Right forelimb (tissue), 1 donor: ENCODE measurements at regions not wholly inside any gene's neighbourhood (a gene's known extent, or its start where the extent isn't known, plus 50 kb on each side); places are given as distances from the start of the nearest gene placed in this dataset.
A peak's percentile ranks its signal among the peaks of the same experiment; 100 is the strongest.
"Not testable (repeated sequence)": the region's sequence is repeated elsewhere in the genome, so short reads cannot be mapped to it uniquely, and the experiment has no call there.

Source experiments
- DNase-seq: peaks from one replicate; pipeline ENCODE4 v3.0.0-alpha.2; 2018

DNA sequence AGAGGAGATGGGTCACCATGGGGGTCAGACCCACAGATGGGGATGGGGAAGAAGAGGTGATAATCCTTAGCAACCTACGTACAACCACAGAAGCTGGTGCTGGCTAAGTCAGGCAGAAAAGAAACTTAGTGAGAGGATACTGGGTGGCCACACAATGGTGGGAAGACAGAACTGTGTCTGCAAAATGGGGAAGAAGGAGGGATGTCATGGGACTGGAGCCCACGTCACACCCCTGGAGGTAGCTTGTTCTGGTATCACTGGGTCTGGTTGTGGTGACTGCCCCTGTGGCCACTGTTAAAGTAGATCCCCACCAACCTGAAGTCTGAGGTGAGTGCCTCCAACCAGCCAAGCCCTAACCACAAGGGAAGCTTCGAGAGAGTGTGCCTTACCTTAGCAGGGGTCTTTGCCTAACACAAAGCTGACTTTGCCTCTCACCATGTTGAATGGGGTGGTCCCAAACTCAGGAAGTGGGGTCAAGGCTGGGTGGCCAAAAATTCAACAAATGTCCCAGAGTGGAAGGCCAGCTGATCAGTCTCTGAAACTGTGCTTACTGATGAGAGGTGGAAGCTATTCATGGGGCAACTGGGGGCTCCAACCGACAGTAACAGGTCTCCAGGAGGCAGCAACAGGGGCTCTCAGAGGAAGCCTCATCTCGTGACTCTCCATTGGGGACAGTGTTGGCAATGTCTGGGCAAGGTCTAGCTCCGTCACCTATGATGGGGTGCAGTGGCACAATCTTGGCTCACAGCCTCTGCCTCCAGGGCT lies 64.8 kb upstream of the SLC1A4 start:
- no peak for DNase-seq

DNA sequence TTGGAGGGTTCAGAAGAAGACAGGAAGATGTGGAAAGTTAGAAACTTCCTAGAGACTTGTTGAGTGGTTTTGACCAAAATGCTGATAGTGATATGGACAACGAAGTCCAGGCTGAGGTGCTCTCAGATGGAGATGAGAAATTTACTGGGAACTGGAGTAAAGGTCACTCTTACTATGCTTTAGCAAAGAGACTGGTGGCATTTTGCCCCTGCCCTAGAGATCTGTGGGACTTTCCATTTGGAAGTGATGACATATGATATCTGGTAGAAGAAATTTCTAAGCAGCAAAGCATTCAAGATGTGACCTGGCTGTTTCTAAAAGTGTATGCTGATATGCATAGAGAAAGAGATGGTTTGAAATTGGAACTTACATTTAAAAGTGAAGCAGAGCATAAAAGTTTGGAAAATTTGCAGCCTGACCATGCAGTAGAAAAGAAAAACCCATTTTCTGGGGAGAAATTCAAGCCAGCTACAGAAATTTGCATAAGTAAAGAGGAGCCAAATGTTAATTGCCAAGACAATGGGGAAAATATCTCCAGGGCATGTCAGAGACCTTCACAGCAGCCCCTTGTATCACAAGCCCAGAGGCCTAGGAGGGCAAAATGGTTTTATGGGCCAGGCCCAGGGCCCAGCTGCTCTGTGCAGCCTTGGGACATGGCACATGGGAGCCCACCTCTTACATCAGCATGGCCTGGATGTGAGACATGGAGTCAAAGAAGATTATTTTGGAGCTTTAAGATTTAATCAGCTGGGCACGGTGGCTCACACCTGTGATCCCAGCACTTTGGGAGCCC lies 63.1 kb upstream of the SLC1A4 start:
- not testable (repeated sequence) for DNase-seq

GRCh38 chr2:64928813-64929212 lies 60.4 kb upstream of the SLC1A4 start:
- DNase-seq: no peak

GRCh38 chr2:64929333-64929732 lies 59.9 kb upstream of the SLC1A4 start:
- no peak for DNase-seq

GRCh38 chr2:64930258-64930671 lies 58.9 kb upstream of the SLC1A4 start:
- DNase-seq: no peak

DNA sequence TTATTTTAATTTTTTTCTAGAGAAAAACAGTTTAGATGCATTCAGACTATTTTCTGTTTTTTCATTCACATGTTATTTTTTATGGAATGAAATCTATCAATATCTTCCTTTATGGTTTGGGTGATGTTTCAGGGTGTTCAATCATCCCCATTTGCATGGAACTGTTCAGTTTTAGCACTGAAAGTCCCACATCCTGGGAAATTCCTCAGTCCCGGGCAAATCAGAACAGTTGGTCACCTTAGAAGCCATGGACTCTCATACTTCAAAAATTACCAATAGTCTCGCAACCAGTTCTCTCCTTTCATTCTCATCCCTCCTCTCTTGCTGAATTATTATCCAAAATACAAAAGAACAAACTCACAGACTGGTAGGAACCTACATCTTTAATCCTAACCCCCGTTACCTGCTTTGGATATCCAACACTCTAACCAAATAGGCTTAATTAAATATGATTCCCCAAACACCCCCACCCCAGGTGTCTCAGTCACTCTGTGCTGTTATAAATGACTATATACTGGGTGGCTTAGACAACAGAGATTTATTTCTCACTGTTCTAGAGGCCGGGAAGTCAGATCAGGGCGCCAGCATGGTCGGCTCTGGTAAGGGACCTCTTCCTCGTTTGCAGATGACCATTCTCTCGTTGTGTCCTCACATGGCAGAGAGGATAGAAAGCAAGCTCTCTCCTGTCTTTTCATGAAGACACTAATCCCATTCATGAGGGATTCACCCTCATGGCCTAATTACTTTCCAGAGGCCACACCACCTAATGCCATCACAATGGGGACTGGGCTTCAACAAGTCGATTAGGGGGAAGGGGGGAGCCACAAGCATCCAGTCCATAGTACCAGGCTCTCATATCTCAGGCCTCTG lies 57.7 kb upstream of the SLC1A4 start:
- no peak for DNase-seq

DNA sequence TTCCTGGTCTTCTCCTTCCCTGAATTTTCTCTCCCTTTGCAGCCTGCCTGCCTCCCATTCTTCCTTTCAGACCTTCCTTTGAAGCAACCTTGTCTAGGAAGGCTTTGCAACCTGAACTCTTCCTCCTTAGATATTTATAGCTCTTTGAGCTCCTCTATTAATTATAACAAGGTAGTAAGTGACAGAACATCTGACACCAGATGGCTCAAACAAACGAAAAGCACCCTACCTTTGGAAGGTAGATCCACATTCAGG lies 57.2 kb upstream of the SLC1A4 start:
- DNase-seq: no peak

DNA sequence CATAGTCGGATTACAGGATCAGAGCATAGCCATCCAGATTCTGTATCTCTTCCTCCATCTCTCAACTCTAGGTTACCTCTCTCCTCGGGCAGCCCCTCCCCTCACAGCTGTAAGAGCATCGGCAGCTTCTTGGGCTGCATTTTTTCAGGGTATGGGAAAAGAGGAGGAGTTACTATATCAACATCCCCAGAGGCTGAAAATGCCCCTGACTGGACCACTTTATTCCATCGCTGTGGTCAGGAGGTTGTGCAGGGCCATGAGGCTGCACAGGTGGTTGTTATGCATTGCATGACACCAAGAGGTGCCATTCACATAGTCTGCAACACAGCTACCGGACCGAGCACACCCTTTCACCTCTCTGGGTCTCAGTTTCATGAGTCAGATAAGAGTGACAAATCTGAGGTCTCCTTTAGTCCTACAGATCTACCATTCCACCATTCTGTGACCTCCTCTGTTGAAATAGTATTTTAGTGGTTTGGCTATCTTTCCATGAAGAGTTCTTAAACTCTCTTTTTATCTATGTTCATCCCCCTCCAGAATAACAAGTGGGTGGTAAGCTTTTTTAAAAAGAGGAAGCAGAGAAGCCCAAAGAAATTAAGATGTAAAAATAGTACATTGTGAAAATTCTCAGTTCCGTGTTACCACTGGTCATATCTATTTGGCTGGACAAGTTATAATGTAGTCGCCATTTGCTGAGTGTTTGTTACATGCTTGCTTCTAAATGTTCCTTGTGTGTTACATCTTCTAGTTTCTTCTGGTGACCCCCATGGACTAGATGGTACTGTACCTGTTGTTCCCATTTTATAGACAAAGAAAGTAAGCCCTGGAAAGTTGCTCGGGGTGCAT lies 56.6 kb upstream of the SLC1A4 start:
- DNase-seq: no peak

GRCh38 chr2:64934530-64934929 lies 54.7 kb upstream of the SLC1A4 start:
- DNase-seq: no peak

GRCh38 chr2:64936809-64937208 lies 52.4 kb upstream of the SLC1A4 start:
- peak; percentile 1 for DNase-seq

- DNase-seq: not testable (repeated sequence)
Observed at GRCh38 chr2:64937314-64937686, 51.9 kb upstream of the SLC1A4 start.

DNA sequence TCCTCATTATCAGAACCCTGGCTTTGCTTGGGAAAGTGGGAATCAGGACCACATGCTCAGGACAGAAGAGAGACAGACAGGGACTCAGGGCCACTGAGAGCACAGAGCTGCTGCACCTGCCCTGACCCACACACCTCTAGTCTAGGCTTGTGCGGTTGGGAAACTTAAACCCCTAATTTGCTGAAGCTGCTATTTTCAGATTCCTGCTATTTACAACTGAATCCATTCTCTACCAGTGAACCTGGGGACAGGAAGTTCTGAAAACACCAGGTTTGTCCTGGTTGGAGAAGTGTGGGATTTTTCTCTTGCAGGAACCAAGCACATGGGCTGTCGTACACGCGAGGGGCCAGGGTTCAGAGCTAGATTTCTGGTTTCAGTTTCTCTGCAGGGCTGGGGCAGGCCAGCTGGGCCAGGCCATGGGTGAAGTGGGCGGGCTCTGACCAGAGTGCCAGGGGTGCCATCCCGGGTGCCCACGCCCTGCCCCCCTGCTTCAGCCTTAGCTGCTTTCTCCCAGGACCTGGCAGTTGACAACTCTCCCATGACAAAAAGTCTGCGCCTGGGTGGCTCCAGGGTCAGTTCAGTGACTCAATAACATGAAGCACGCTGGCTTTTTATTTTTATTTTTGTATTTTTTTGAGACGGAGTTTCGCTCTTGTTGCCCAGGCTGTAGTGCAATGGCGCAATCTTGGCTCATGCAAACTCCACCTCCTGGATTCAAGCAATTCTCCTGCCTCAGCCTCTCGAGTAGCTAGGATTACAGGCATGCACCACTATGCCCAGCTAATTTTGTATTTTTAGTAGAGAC lies 51.3 kb upstream of the SLC1A4 start:
- no peak for DNase-seq

GRCh38 chr2:64938607-64939285 lies 50.5 kb upstream of the SLC1A4 start:
- DNase-seq: no peak

DNA sequence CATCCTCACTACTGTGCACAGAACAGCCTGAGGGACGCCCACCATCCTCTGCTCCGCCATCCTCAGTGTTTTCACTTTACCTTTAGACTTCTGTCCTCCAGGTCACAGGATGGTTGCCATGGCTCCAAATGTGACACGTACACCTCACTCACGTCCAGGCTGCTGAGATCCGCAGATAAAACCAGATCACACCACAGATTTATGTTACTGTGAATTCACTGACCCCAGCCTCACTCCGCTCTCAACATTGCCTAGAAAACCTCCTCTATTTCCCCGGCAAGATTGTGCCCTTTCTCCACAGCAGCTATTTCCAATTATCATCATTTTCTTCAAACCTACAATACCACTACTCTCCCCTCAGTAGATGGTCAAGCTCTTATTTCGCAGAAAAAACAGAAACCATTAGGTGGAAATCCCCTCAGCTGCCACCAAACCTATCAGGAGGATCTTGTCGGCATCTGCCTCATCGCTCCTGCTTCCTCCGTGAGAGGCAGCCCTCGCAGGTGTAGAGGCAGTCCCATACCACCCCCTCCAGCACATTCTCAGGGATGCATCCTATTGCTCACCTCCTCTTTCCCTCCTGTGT lies 49.8 kb upstream of the SLC1A4 start:
- DNase-seq: no peak
